Activated CD4-positive, alpha-beta T cell treated with anti-CD3 and anti-CD28 coated beads, Interleukin-2, amount 50 U/mL, for 1 hour (primary cell): ENCODE measurements at regions not wholly inside any gene's neighbourhood (a gene's known extent, or its start where the extent isn't known, plus 50 kb on each side); places are given as distances from the start of the nearest gene placed in this dataset.

ENCODE experiments used
- DNase-seq: peaks from one replicate; pipeline ENCODE4 v3.0.0-alpha.2; 2020

- no peak for DNase-seq
Measured at GRCh38 chr5:4243479-4244264, 648.0 kb downstream of the IRX1 start.

GRCh38 chr5:4244306-4244705, 648.7 kb downstream of the IRX1 start:
- DNase-seq = no peak

- no peak for DNase-seq
Measured at GRCh38 chr5:4245076-4245475, 649.4 kb downstream of the IRX1 start.

- DNase-seq = no peak
Measured at GRCh38 chr5:4245511-4245910, 649.9 kb downstream of the IRX1 start.

GRCh38 chr5:4246447-4246846, 650.8 kb downstream of the IRX1 start:
- DNase-seq = no peak

- no peak for DNase-seq
Measured at GRCh38 chr5:4250254-4250653, 654.6 kb downstream of the IRX1 start.

GRCh38 chr5:4252385-4252784, 656.8 kb downstream of the IRX1 start:
- DNase-seq = no peak

- DNase-seq = no peak
Measured at GRCh38 chr5:4254736-4255135, 659.1 kb downstream of the IRX1 start.

- no peak for DNase-seq
Measured at GRCh38 chr5:4255441-4255840, 659.8 kb downstream of the IRX1 start.

GRCh38 chr5:4258170-4258569, 662.5 kb downstream of the IRX1 start:
- DNase-seq = no peak

- no peak for DNase-seq
Measured at GRCh38 chr5:4271193-4271592, 675.6 kb downstream of the IRX1 start.

- no peak for DNase-seq
Measured at GRCh38 chr5:4275232-4275631, 679.6 kb downstream of the IRX1 start.

- no peak for DNase-seq
Measured at GRCh38 chr5:4294878-4295277, 699.2 kb downstream of the IRX1 start.

GRCh38 chr5:4295663-4296339, 700.2 kb downstream of the IRX1 start:
- no peak for DNase-seq

GRCh38 chr5:4306057-4306456, 710.4 kb downstream of the IRX1 start:
- no peak for DNase-seq

- DNase-seq = no peak
Measured at GRCh38 chr5:4309026-4309425, 713.4 kb downstream of the IRX1 start.

- no peak for DNase-seq
Measured at GRCh38 chr5:4313138-4313537, 717.5 kb downstream of the IRX1 start.

GRCh38 chr5:4319478-4320128, 724.0 kb downstream of the IRX1 start:
- no peak for DNase-seq

- no peak for DNase-seq
Measured at GRCh38 chr5:4330327-4330726, 734.7 kb downstream of the IRX1 start.

GRCh38 chr5:4335078-4335477, 739.4 kb downstream of the IRX1 start:
- no peak for DNase-seq

- DNase-seq = no peak
Measured at GRCh38 chr5:4337519-4337918, 741.9 kb downstream of the IRX1 start.

GRCh38 chr5:4339949-4340348, 744.3 kb downstream of the IRX1 start:
- DNase-seq = no peak

GRCh38 chr5:4345850-4346249, 750.2 kb downstream of the IRX1 start:
- no peak for DNase-seq

GRCh38 chr5:4348423-4348822, 752.8 kb downstream of the IRX1 start:
- DNase-seq = no peak
